Fibroblast of pulmonary artery (primary cell): ENCODE measurements at regions not wholly inside any gene's neighbourhood (a gene's known extent, or its start where the extent isn't known, plus 50 kb on each side); places are given as distances from the start of the nearest gene placed in this dataset.

Experiments used
- DNase-seq: peaks from one replicate; pipeline ENCODE4 v3.0.0-alpha.2; 2010; ENCODE audit warnings: low read depth
- H3K4me3 ChIP-seq: replicated peaks from 2 replicates; pipeline ENCODE4 v1.5.1; 2011; ENCODE audit warnings: low read depth, mild to moderate bottlenecking, control low read depth, low read length, moderate library complexity
- CTCF ChIP-seq: IDR thresholded peaks from 2 replicates; pipeline ENCODE4 v1.5.1; 2011; ENCODE audit warnings: mild to moderate bottlenecking, control low read depth, low read length, inconsistent platforms; ENCODE audit errors: missing control alignments

- H3K4me3 ChIP-seq = no peak overlapping the region
- no peak for TF ChIP-seq CTCF
- no peak for DNase-seq
Measured at GRCh38 chr1:98487620-98488019, 173.9 kb upstream of the SNX7 start.

DNA sequence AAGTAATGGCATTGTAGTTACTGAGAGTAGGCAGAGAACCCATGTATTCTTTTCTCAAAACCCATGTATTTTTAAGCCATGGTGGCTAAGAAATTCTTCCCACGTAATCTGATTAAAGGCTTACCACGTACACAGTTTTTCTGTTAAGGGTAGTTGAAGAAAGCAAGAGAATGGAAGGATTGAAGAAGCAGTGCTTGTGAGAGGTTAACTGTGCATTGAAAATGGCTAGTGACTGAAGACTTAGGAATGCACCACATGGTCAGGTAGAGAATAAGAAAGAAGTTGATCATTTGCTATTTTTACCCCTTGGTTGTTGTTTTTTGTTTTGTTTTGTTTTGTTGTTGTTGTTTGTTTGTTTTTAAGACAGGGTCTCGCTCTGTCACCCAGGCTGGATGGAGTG, 178.9 kb upstream of the SNX7 start:
- no peak for TF ChIP-seq CTCF
- no peak for DNase-seq
- no peak overlapping the region for H3K4me3 ChIP-seq

DNA sequence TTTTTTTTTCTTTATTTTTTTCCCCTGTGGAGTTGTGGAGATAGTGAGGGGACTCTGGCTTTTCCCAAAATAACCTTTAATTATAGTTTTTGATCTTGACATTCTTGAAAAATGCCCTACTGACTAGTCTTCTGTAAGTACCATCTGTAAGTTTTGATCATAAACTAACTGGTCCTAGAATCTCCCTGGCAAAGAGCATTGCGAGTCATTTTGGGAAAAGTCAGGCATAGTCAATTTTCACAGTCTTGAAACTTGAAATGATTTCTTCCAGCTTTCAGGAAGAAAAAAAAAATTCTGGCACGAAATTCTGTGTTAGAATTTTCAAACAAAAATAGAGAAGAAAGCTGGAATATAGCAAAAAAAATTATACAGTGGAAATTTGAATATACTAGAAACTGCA, 181.2 kb upstream of the SNX7 start:
- TF ChIP-seq CTCF = no peak
- no peak overlapping the region for H3K4me3 ChIP-seq
- no peak for DNase-seq

DNA sequence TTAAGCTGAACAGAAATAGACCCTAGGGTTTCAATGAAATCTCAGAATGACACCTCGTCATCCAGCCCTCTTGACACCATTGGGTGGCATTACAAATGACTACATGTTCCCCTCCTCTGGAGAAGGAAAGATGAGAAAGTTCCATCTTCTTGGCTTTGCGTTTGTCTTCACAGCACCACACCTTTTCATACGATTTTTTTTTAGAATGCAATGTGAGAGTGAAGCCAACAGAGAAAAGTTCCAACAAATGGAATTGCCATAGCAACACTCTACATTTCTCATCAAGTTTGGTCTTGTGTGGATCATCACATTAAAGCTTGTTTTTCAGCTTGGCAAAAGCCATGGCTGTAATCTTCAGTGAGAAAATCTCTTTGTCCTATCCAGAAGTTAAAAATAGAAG, 183.4 kb upstream of the SNX7 start:
- no peak for DNase-seq
- H3K4me3 ChIP-seq = no peak overlapping the region
- TF ChIP-seq CTCF = no peak

DNA sequence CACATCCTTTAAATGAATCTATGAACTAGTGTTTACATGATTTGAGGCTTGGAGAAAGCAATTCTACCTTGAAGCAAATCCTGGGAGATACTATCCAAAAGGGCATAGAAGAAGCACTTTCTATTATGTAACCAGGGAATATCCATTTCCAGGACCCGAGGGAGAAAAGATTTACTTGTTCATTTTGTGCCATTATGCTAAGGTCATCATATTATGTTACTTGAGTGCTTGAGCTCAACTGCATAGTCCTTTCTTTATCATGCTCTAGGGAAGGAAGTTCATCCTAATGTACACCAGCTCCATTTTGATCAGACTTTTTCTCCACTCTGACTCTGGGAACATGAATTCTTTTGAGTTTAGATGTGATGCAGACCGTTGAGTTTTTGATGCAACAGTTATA, 188.6 kb upstream of the SNX7 start:
- no peak overlapping the region for H3K4me3 ChIP-seq
- no peak for TF ChIP-seq CTCF
- DNase-seq = no peak

- TF ChIP-seq CTCF = no peak
- DNase-seq = no peak
- H3K4me3 ChIP-seq = no peak overlapping the region
Measured at GRCh38 chr1:98471633-98472032, 189.9 kb upstream of the SNX7 start.

DNA sequence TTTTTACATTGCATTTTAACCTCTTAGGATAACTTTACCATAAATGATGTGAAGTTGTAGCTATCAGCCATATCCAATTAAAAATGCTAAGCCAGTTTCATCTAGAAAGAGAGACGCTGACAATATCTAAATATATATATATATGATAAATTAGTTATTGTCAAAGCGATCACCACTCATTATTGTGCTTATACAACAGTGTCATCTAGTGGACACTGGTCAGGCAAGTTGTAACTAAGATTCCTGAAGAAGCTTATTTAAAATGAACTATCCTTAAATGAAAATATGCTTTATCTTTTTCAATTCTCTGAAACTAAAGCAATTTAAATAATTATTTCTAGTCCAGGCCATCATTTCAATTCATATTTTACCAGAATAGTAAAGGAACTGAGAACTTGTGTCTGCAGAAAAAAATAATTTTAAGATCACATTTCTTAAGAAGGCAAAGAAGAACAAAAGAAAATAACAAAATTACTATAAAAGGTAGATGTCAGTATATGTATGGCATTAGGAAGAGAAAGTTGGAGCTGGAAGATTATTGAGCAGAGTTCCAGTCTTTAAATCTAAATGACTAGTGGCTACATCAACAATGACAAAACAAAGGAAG, 193.3 kb upstream of the SNX7 start:
- TF ChIP-seq CTCF = peak; percentile 90

More for the DNA sequence above, 193.3 kb upstream of the SNX7 start:
- DNase-seq = peak; percentile 88
- no peak overlapping the region for H3K4me3 ChIP-seq
